Chondrocyte (in vitro differentiated cells): ENCODE measurements at regions not wholly inside any gene's neighbourhood (a gene's known extent, or its start where the extent isn't known, plus 50 kb on each side); places are given as distances from the start of the nearest gene placed in this dataset.
A peak's percentile ranks its signal among the peaks of the same experiment; 100 is the strongest.

Experiments
- DNase-seq: peaks from one replicate; pipeline ENCODE4 v3.0.0; 2021; ENCODE audit warnings: mixed read lengths, low spot score
- H3K27ac Mint-ChIP-seq: one replicate; pipeline ENCODE4 v1.8.0; 2021; ENCODE audit warnings: mild to moderate bottlenecking, moderate library complexity, mixed read lengths; ENCODE audit not compliant: unreplicated experiment
- H3K27me3 Mint-ChIP-seq: 2 replicates; pipeline ENCODE4 v1.8.0; 2021; ENCODE audit warnings: low read depth, mixed read lengths
- H3K36me3 Mint-ChIP-seq: 2 replicates; pipeline ENCODE4 v1.8.0; 2021; ENCODE audit warnings: low read depth, mixed read lengths
- H3K4me1 Mint-ChIP-seq: 2 replicates; pipeline ENCODE4 v1.8.0; 2021; ENCODE audit warnings: low read depth, mild to moderate bottlenecking, mixed read lengths
- H3K4me3 Mint-ChIP-seq: one replicate; pipeline ENCODE4 v1.8.0; 2021; ENCODE audit warnings: mild to moderate bottlenecking, moderate library complexity, mixed read lengths; ENCODE audit not compliant: unreplicated experiment
- H3K9me3 Mint-ChIP-seq: 2 replicates; pipeline ENCODE4 v1.8.0; 2021; ENCODE audit warnings: low read depth, mixed read lengths
- CTCF ChIP-seq: fragments of 200-600 bp; sonication (generic); IDR thresholded peaks from 2 replicates; pipeline ENCODE4 v1.5.0; 2021; ENCODE audit warnings: antibody characterized with exemption, mild to moderate bottlenecking, moderate library complexity

GRCh38 chr5:112004867-112005622, 248.1 kb upstream of the NREP start:
- Mint-ChIP-seq H3K27ac (peak overlapping the region; percentile 85), H3K27me3 (no peaks in the 10 kb centered on the region), H3K4me1 (peaks cover 59% of the 10 kb centered on the region), H3K36me3 (no peaks in the 10 kb centered on the region), H3K9me3 (no peaks in the 10 kb centered on the region), H3K4me3 (no peak overlapping the region)
- DNase-seq: no peak
- no peak for TF ChIP-seq CTCF

- no peaks in the 10 kb centered on the region for H3K36me3 Mint-ChIP-seq
- H3K9me3 Mint-ChIP-seq: no peaks in the 10 kb centered on the region
- TF ChIP-seq CTCF: no peak
- H3K27me3 Mint-ChIP-seq: no peaks in the 10 kb centered on the region
- no peak overlapping the region for H3K4me3 Mint-ChIP-seq
- DNase-seq: no peak
- H3K27ac Mint-ChIP-seq: no peak overlapping the region
- H3K4me1 Mint-ChIP-seq: peaks cover 86% of the 10 kb centered on the region
These were observed 245.4 kb upstream of the NREP start for GRCh38 chr5:112002376-112002775.

- DNase-seq: no peak
- Mint-ChIP-seq H3K27me3 (no peaks in the 10 kb centered on the region), H3K36me3 (peaks cover 3% of the 10 kb centered on the region), H3K9me3 (peaks cover 1% of the 10 kb centered on the region), H3K27ac (peak overlapping the region; percentile 94), H3K4me1 (peaks cover 72% of the 10 kb centered on the region), H3K4me3 (no peak overlapping the region)
- no peak for TF ChIP-seq CTCF
These were observed 242.3 kb upstream of the NREP start for GRCh38 chr5:111999286-111999685.

GRCh38 chr5:111998871-111999270, 241.9 kb upstream of the NREP start:
- DNase-seq: no peak
- H3K36me3 Mint-ChIP-seq: peaks cover 5% of the 10 kb centered on the region
- H3K9me3 Mint-ChIP-seq: peaks cover 5% of the 10 kb centered on the region
- H3K27me3 Mint-ChIP-seq: no peaks in the 10 kb centered on the region
- H3K27ac Mint-ChIP-seq: peak overlapping the region; percentile 94
- TF ChIP-seq CTCF: no peak
- H3K4me3 Mint-ChIP-seq: no peak overlapping the region
- peaks cover 69% of the 10 kb centered on the region for H3K4me1 Mint-ChIP-seq

- H3K4me3 Mint-ChIP-seq: no peak overlapping the region
- no peak for DNase-seq
- peaks cover 6% of the 10 kb centered on the region for H3K9me3 Mint-ChIP-seq
These were observed 240.7 kb upstream of the NREP start for GRCh38 chr5:111997711-111998110.

More at GRCh38 chr5:111997711-111998110, 240.7 kb upstream of the NREP start:
- Mint-ChIP-seq H3K27ac (peak overlapping the region; percentile 94), H3K36me3 (peaks cover 7% of the 10 kb centered on the region), H3K27me3 (no peaks in the 10 kb centered on the region), H3K4me1 (peaks cover 60% of the 10 kb centered on the region)
- no peak for TF ChIP-seq CTCF
